ENCODE measurements at regions not wholly inside any gene's neighbourhood (a gene's known extent, or its start where the extent isn't known, plus 50 kb on each side); places are given as distances from the start of the nearest gene placed in this dataset.

GRCh38 chr1:214971071-214971470, 111.5 kb upstream of the KCNK2 start:
- TF ChIP-seq CTCF (conservative IDR thresholded peaks at IDR 0.05; ENCODE audit: low read length) (no peak), EZH2phosphoT487 (IDR thresholded peaks at IDR 0.05; ENCODE audit: borderline replicate concordance) (no peak)
